NCI-H2081 (cell line): ENCODE measurements at regions not wholly inside any gene's neighbourhood (a gene's known extent, or its start where the extent isn't known, plus 50 kb on each side); places are given as distances from the start of the nearest gene placed in this dataset.
"Not testable (repeated sequence)": the region's sequence is repeated elsewhere in the genome, so short reads cannot be mapped to it uniquely, and the experiment has no call there.

Experiments used
- DNase-seq, 2 experiments: peaks; one replicate each; lab custom pipeline; 2025; lab: John Stamatoyannopoulos, UW

DNA sequence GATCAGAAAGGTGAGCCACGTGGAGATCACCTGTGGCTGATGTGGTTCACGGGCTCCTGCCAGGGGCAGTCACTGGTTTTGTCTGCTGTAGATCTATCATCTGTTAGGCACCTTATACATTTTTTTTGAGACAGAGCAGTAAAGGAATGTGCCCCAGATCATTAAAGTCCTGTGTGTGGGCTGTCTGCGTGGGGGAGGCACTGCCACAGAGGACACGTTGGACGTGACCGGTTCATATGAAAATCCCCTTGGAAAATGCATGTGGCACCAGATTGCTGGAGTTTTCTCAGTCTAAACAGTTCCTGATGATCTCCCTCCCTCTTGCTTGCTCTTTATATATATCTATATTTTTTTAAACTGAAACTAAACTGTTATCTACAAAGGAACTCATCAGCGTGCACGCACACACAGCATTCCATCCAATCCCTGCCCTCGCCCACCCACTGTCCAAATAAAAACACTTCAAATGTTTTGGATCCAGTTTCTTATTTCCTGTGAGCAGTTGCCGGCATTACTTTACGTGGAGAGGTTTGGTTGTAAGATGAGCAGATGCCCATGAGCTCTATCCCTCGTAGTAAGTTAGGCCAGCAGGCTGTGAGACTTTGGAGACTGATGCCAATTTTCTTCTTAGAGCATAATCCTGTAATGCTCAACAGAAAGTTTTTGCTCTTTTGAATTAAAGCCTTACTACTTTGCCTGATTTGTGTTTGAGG lies 161.6 kb upstream of the EXOC2 start:
- DNase-seq: no peak

DNA sequence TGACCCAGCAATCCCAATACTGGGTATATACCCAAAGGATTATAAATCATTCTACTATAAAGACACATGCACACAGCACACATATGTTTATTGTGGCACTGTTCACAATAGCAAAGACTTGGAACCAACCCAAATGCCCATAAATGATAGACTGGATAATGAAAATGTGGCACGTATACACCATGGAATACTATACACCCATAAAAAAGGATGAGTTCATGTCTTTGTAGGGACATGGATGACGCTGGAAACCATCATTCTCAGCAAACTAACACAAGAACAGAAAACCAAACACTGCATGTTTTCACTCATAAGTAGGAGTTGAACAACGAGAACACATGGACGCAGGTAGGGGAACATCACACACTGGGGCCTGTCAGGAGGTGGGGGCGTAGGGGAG lies 159.3 kb upstream of the EXOC2 start:
- DNase-seq: not testable (repeated sequence)

DNA sequence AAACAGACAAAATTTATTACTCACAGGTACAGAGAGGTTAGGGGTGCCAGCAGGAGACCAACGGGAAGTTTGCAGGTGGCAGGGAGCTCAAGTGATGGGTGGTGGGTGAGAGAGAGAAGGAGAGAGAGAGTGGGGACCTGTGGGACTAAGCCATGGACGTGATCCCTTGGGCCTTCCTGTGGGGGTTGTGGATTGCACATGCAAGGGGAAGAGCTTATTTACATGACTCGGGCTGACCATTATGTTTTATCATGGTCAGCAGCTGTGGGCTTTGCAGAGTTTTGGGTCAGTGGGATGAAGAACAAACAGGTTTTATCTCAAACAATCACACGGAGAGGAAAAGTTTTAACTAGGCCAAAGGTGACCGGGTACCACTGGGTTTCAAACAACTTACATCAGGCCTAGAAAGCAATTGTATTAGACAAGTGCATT lies 156.2 kb upstream of the EXOC2 start:
- no peak for DNase-seq

DNA sequence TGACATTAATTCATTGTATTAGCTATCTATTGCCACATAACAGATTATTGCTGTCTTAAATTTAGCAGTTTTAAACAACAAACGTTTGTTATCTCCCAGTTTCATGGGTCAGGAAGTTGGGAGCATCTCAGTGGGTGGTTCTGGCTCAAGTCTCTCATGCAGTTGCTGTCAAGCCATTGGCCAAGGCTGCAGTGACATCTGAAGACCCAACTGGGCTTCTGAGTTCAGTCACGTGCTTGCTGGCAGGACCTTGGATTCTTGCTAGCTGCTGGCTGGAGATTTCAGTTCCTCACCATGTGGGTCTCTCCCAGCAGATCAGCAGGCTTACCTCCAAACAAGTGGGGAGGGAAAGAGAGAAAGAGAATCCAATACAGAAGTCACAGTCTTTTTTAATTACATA lies 152.6 kb upstream of the EXOC2 start:
- DNase-seq: no peak

DNA sequence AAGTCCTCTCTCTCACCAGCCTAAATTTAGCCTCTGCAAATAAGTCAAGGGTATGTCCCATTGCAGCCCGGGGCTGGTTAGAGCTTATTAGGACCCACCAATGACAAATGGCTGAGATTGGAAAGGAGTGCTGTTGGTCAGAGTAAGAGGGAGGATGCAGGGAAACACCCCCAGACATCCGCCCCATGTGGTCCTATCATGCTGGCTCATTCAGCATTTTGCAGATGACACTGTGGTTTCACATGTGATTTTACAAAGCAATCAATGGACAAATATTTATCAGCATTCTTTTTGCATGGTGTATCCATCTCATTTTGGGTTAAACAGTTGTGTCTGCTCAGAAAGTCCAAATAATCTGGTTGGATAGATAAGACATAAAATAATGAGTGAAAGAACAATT lies 152.2 kb upstream of the EXOC2 start:
- DNase-seq: no peak

DNA sequence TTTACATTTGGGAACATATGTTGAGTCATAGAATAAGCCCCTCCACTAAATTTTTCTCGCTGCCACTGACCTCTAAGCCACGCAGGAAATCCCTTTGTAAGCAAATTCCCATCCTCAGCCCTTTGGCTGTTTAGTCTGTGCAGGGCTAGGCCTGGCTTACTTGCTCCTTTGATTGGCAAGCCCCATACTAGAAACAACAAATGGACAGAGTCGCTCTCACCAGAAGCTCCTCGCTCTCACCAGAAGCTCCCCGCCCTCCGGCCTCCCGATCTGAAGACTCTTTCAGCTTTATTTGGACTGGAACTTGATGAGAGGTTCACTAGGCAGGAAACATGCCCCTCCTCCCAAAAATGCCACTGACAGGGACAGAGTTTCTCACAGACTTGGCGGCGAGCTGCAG lies 149.2 kb upstream of the EXOC2 start:
- DNase-seq: no peak

DNA sequence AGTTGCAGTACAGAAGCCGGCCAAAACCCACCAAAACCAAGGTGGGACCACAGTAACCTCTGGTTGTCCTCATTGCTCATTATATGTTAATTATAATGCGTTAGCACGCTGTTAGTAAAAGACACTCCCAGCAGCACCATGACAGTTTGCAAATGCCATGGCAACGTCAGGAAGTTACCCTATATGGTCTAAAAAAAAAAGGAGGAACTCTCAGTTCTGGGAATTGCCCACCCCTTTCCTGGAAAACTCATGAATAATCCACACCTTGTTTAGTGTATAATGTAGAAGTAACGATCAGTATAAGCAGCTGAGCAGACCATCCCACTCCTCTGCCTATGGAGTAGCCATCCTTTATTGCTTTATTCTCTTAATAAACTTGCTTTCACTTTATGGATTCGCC lies 148.6 kb upstream of the EXOC2 start:
- no peak for DNase-seq

DNA sequence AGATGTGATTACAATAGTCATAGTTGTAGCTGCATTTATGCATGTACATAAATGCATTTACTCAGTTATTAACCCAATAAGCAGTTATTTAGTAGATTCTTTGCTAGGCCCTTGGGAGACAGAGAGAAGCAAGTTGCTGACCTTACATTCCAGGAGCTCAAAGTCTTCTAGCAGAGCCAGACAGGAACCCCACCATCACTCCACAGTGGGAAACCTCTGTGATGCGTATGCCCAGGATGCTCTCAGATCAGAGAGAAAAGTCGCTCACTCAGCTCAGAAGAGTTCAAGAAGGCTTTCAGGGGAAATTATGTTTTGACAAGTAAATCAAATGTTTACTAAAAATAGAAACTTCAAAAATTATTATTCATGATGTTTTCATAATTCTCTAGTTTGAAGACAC lies 146.3 kb upstream of the EXOC2 start:
- DNase-seq: no peak

DNA sequence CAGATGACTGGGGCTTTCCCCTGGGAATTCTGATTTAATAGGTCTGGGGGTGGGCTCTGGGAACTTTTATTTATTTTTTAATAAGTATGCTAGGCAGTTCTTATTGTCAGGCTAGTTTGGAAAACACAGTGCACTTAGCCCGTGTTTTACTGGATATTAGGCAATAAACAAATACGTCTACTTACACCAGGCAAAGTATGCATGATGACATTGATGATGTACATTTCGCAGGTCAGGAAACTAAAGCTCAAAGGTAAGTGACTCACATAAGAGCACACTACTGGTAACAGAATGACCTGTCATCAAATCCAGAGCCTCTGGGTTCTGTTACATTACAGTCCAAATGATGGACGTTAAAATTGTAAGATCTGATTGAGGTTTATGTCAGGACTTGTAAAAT lies 144.4 kb upstream of the EXOC2 start:
- no peak for DNase-seq

DNA sequence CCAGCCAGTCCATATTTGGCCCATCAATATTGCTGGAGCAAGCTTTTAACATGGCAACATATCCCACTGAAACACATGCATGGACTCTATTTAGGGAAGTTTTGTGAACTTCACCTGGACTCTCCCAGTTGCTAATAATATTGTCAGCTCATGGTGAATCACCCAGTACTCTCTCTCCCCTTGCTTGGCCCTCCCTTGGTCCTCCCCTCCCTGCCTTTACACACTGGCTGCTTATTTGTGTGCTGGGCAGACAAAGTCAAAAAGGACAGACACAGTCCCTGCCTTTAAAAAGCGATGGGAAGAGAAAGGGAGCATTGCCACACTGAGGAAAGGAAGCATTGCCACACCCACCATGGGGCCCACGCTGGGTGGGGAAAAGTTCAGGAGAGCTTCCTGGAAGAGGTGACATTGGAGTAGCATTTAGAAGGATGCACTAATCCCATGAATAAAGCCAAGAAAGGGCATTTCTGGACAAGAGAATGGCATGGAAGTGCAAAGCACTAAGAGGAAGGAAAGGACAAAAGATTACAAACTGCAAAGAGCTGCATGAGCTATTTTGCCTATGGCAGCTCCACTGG lies 143.4 kb upstream of the EXOC2 start:
- DNase-seq: no peak

DNA sequence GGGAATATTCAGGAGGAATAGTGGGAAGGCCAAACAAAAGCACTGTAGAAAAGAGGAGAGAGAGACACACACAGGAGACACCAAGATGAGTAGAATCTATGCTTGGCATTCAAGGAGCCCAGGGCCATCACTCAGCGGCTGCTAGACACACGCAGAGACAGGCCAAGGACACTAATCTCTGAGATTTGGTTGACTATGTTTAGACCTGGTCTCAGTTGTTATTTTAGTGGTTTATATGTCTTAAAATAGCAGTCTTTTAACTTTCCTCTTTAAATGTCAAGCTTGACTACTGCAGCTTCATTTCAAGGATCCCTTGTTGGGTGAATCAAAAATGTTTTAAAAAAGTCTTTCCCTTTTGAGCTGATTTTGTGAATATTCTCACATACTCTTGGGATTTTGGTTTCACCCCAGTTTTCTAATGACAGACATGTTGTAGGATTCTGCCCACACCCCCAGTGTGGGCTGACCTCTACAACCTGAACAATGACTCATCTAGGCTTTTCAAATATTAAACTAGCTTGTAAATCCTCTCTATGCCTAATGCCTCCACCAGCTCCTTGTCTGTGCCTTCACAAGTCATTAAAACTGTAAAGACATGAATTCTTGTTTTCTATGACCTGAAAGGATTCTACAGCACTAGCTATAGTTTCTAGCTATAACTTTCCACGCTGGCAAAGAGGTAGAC lies 142.7 kb upstream of the EXOC2 start:
- no peak for DNase-seq

DNA sequence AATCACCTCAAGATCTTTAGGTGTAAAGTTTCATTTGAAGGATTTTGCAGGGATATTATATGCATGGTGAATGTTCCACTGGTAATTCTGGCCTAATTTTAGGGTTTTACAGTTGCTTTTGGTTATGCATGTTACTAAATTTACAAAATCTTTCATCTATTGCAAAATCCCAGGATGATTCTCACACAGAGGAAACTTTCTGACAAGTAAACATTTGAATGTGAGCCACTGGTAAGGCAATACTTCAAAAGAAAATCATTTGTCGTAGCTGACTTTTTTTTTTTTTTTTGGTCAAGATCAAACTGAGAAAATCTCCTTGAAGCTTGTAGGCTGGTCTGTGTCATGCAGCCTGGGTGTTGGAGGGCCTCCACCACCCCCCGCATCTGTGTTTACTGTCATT lies 141.9 kb upstream of the EXOC2 start:
- no peak for DNase-seq

DNA sequence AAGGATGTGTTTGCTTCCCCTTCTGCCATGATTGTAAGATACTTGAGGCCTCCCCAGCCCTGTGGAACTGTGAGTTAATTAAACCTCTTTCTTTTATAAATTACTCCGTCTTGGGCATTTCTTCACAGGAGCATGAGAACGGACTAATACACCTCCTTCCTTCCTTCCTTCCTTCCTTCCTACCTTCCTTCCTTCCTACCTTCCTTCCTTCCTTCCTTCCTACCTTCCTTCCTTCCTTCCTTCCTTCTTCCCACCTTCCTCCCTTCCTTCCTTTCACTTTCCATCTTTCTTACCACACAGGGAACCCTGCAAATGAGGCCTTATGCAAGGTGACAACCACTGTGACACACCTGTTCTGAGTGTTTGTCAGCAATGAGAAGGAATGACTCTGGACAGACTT lies 141.3 kb upstream of the EXOC2 start:
- no peak for DNase-seq

DNA sequence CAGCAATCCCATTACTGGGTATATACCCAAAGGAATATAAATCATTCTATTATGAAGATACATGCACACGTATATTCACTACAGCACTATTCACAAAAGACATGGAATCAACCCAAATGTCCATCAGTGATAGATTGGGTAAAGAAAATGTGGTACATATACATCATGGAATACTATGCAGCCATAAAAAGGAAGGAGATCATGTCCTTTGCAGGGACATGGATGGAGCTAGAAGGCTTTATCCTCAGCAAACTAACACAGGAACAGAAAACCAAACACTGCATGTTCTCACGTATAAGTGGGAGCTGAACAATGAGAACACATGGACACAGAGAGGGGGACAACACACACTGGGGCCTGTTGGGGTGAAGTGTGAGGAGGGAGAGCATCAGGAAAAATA lies 139.9 kb upstream of the EXOC2 start:
- not testable (repeated sequence) for DNase-seq

DNA sequence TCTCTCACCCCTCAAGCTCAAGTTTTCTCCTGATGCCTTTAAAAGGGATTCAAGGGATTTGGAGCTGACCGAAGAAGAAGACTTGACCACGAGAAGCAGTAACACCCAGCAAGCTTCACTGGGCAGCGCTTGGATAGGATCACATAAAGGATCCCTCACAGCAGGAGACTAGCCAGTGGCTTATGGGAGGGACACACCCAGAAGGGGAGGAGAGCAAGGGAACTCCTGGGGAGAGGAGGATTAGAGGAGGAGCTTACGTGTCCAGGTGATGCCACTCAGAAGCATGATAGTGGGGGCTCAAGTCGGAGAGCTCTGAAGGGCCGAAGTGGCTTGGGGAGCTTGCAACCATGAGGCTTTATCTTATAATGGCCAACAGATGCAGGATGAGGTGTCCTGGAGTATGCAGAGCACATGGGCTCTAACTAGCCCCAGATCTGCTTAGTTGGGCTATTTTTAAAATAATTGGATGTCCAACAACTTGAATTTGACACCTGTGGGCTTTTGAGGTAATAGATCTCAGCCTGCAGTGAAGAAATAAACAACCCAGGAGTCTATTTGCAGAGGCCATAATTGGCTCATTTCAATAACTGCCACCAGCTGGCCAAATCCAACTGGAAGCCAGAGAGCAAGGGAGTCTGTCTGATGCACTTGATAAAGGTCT lies 137.9 kb upstream of the EXOC2 start:
- DNase-seq: peak; percentile 9 to 63

DNA sequence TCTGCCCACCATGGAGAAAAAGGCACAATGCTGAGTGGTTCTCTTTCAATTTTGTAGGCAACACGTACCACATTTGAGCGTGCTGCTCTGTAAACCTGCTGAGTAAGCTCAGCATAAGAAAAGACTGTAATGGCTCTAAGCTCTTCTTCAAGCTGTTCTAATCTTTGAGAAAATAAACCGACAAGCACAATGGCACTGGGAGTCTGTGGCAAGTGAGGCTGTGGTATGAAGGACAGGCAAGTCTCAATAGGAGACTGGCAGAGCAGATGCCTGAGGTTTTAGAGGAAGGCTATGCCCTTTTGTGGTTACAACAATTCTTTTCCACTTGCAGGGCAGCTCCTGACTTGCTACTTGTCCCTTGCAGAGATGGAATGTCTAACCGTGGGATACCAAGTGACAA lies 136.7 kb upstream of the EXOC2 start:
- DNase-seq: no peak

DNA sequence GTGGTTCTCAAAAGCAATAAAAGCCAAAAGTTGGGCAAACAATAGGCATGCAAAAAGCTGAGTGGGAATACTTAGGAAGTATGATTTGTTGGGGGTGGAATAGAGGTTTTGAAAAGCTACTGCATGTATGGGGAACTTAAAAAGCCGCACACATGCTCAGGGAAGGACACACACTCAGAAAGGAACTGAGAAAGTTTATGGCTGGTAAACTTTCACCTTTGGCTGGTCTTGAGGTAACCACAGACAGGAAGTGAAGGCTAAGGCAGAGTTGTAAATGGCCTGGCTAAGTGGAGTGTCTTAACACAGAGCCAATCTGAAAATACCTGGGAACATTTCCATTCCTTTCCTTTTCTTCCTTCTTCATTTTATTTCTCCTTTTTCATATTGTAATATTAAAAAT lies 134.5 kb upstream of the EXOC2 start:
- no peak for DNase-seq

DNA sequence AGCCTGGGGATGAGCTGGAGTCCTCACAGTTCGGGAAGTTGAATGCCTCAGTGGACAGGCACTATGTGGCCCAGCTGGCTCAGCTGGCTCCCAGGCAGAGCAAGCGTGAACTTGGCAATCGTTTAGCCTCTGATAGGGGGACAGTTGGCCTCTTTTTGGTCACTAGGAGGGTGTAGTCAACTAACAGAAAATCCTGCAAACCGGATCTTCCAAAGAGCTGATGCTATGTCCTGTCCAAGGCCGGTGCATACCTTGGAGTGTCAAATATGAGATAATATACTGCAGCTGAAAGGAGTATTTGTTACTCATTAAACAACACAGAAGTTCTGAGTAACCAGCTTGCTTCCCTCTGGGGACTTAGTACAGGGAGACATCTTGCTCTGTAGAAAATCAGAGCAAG lies 126.2 kb upstream of the EXOC2 start:
- no peak for DNase-seq

DNA sequence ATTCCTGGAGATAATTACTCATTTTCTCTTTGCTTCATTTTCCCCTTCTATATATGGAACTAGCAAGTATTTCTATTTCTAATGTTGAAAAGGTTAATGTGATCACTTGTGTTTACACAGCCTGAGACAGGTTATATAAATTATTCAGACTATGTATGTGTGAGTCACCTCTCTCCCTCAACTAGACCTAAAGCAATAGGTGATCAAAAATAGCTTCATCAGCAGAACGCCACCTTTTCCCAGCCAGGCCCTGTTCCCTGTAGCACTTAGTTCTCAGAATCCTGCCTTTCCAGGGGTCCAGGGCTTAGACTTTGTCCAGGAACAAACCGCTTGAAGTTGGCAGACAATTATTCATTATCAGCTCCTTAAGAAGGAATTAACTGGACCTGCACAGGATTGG lies 125.3 kb upstream of the EXOC2 start:
- no peak for DNase-seq

DNA sequence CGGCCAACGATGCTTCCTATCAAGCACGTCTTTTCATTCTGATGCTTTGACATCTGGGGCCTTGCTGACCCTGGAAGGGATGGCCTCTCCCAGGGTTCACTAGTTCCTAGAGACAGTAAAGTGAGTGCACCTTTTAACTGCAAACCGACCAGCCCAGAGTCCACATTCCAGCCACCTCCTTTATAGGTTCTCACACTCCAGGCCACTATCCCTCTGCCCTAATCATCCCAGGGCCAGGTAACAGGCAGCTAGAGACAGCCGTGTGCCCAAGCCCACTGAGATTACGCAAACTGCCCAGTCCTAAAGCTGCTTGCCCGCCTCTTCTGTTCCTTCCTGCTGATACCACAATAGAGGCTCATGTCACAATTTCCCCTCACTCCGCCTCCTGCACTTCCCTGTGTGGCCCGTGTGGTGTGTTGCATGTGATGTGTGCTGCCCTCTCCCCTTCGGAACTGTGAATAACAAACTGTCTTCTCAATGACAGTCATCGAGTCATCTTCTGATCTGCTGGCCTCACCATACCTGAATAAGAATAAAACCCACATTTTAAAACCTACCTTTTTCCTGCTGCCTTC lies 123.7 kb upstream of the EXOC2 start:
- DNase-seq: no peak

DNA sequence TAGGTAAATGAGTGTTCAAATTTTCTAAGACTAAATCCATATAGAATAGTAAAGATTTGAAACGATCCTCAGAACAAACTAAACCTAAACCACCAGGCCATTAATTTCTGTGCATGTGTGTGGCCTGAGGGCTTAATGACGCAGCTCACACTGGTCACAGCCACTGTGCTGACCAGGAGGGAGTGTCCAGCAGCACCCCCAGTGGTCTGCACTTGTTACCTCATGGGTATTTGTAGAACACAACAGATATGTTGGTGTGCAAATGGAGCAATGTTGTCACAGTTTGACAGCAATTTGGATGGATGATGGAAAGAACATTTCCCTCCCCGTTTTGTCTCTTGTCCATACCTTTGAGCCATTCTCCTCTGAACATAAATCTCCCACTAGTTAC lies 122.4 kb upstream of the EXOC2 start:
- DNase-seq: no peak
